Esophagus muscularis mucosa (tissue), 3 donors: ENCODE measurements at regions not wholly inside any gene's neighbourhood (a gene's known extent, or its start where the extent isn't known, plus 50 kb on each side); places are given as distances from the start of the nearest gene placed in this dataset.

Experiments used
- CTCF ChIP-seq, 3 experiments: fragments of 200-600 bp in 2 of 3; fragments of 450-650 bp in 1 of 3; sonication (generic) in 2 of 3; IDR thresholded peaks; one replicate each; pipeline ENCODE4 v1.5.1; 2017 to 2019; ENCODE audit warnings: antibody characterized with exemption in 3 of 3, mild to moderate bottlenecking in 2 of 3, moderate library complexity in 1 of 3
- POLR2A ChIP-seq: fragments of 450-650 bp; IDR thresholded peaks from one replicate; pipeline ENCODE4 v1.6.1; 2017; ENCODE audit warnings: antibody characterized with exemption, moderate library complexity, mild to moderate bottlenecking, low read depth

GRCh38 chr2:35343135-35343534 lies 1012.4 kb upstream of the CRIM1 start:
- no peak for TF ChIP-seq POLR2A
- no peak for TF ChIP-seq CTCF (IDR thresholded peaks at IDR 0.05)
